ENCODE measurements at regions not wholly inside any gene's neighbourhood (a gene's known extent, or its start where the extent isn't known, plus 50 kb on each side); places are given as distances from the start of the nearest gene placed in this dataset.

GRCh38 chr13:103192511-103193135, 126.4 kb upstream of the SLC10A2 start:
- TF ChIP-seq POLR2A (IDR thresholded peaks at IDR 0.05) = no peak
- TF ChIP-seq CTCF (IDR thresholded peaks at IDR 0.05) = no peak

All from lower leg skin (tissue), 3 donors.